ENCODE measurements at regions not wholly inside any gene's neighbourhood (a gene's known extent, or its start where the extent isn't known, plus 50 kb on each side); places are given as distances from the start of the nearest gene placed in this dataset.

GRCh38 chr19:30077851-30078355, 135.9 kb downstream of the URI1 start:
- TF ChIP-seq CTCF (IDR thresholded peaks at IDR 0.05) = no peak
- TF ChIP-seq, protein P1, sequence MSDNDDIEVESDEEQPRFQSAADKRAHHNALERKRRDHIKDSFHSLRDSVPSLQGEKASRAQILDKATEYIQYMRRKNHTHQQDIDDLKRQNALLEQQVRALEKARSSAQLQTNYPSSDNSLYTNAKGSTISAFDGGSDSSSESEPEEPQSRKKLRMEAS (IDR thresholded peaks at IDR 0.05; ENCODE audit: low read depth) = no peak
- TF ChIP-seq RAD21 (IDR thresholded peaks at IDR 0.05; ENCODE audit: low read length) = no peak
- no peak for TF ChIP-seq EZH2phosphoT487 (IDR thresholded peaks at IDR 0.05; ENCODE audit: borderline replicate concordance, low read depth)
- no peak for TF ChIP-seq EP300 (IDR thresholded peaks at IDR 0.05; ENCODE audit: borderline replicate concordance in 1 of 2, low read depth in 1 of 2, low read length in 1 of 2)
- TF ChIP-seq ZBTB33 (IDR thresholded peaks at IDR 0.05; ENCODE audit: borderline replicate concordance, low read depth) = no peak
- TF ChIP-seq FOXJ3 (CRISPR knock-in tag; IDR thresholded peaks at IDR 0.05) = no peak
- TF ChIP-seq, protein P2, sequence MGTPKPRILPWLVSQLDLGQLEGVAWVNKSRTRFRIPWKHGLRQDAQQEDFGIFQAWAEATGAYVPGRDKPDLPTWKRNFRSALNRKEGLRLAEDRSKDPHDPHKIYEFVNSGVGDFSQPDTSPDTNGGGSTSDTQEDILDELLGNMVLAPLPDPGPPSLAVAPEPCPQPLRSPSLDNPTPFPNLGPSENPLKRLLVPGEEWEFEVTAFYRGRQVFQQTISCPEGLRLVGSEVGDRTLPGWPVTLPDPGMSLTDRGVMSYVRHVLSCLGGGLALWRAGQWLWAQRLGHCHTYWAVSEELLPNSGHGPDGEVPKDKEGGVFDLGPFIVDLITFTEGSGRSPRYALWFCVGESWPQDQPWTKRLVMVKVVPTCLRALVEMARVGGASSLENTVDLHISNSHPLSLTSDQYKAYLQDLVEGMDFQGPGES (IDR thresholded peaks at IDR 0.05; ENCODE audit: low read depth, low read length) = no peak
- no peak for TF ChIP-seq TEAD4 (IDR thresholded peaks at IDR 0.05; ENCODE audit: borderline replicate concordance, insufficient read depth)
- no peak for TF ChIP-seq RCOR1 (IDR thresholded peaks at IDR 0.05; ENCODE audit: low read length)
- TF ChIP-seq, protein P3, sequence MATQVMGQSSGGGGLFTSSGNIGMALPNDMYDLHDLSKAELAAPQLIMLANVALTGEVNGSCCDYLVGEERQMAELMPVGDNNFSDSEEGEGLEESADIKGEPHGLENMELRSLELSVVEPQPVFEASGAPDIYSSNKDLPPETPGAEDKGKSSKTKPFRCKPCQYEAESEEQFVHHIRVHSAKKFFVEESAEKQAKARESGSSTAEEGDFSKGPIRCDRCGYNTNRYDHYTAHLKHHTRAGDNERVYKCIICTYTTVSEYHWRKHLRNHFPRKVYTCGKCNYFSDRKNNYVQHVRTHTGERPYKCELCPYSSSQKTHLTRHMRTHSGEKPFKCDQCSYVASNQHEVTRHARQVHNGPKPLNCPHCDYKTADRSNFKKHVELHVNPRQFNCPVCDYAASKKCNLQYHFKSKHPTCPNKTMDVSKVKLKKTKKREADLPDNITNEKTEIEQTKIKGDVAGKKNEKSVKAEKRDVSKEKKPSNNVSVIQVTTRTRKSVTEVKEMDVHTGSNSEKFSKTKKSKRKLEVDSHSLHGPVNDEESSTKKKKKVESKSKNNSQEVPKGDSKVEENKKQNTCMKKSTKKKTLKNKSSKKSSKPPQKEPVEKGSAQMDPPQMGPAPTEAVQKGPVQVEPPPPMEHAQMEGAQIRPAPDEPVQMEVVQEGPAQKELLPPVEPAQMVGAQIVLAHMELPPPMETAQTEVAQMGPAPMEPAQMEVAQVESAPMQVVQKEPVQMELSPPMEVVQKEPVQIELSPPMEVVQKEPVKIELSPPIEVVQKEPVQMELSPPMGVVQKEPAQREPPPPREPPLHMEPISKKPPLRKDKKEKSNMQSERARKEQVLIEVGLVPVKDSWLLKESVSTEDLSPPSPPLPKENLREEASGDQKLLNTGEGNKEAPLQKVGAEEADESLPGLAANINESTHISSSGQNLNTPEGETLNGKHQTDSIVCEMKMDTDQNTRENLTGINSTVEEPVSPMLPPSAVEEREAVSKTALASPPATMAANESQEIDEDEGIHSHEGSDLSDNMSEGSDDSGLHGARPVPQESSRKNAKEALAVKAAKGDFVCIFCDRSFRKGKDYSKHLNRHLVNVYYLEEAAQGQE (IDR thresholded peaks at IDR 0.05; ENCODE audit: low read depth, low read length) = no peak
- no peak for TF ChIP-seq POLR2AphosphoS5 (IDR thresholded peaks at IDR 0.05; ENCODE audit: low read depth, low read length)
- TF ChIP-seq JUND (IDR thresholded peaks at IDR 0.05) = no peak
- no peak for TF ChIP-seq TCF12 (IDR thresholded peaks at IDR 0.05)

All from SK-N-SH (cell line).